HL-60 (cell line): ENCODE measurements at regions not wholly inside any gene's neighbourhood (a gene's known extent, or its start where the extent isn't known, plus 50 kb on each side); places are given as distances from the start of the nearest gene placed in this dataset.

Experiments used
- DNase-seq, 2 experiments: peaks; one replicate each; pipeline ENCODE4 v3.0.0-alpha.2; 2010 to 2020; ENCODE audit warnings: low read depth in 1 of 2, low spot score in 1 of 2
- H3K27ac ChIP-seq: fragments of 250-450 bp; sonication (Bioruptor Pico); replicated peaks from 2 replicates; pipeline ENCODE4 v1.5.1; 2020; ENCODE audit warnings: mild to moderate bottlenecking, moderate library complexity
- H3K27me3 ChIP-seq: fragments of 250-450 bp; sonication (Bioruptor Pico); 2 replicates; pipeline ENCODE4 v1.5.1; 2021; ENCODE audit warnings: mild to moderate bottlenecking, moderate library complexity; ENCODE audit not compliant: insufficient read depth, poor library complexity, severe bottlenecking
- H3K4me3 ChIP-seq: replicated peaks from 2 replicates; pipeline ENCODE4 v1.5.1; 2011; ENCODE audit warnings: mild to moderate bottlenecking, control low read depth, low read length; ENCODE audit not compliant: insufficient read depth
- GABPA ChIP-seq: IDR thresholded peaks from 2 replicates; pipeline ENCODE4 v1.6.1; 2012; ENCODE audit warnings: low read depth
- POLR2AphosphoS5 ChIP-seq: IDR thresholded peaks from 2 replicates; pipeline ENCODE4 v1.6.1; 2012; ENCODE audit warnings: low read depth
- SPI1 ChIP-seq: IDR thresholded peaks from 2 replicates; pipeline ENCODE4 v1.6.1; 2012; ENCODE audit warnings: low read depth, mild to moderate bottlenecking, borderline replicate concordance
- TF ChIP-seq, protein P1 (sequence below): IDR thresholded peaks from 2 replicates; pipeline ENCODE4 v1.6.1; 2012; ENCODE audit warnings: low read depth; ENCODE audit not compliant: insufficient replicate concordance
- TF ChIP-seq, protein P2 (sequence below): IDR thresholded peaks from one replicate; pipeline ENCODE4 v1.5.1; 2011; ENCODE audit warnings: low read length, control low read depth, inconsistent platforms; ENCODE audit not compliant: insufficient read depth

- Histone ChIP-seq H3K27ac (no peak overlapping the region), H3K27me3 (no peaks in the 10 kb centered on the region), H3K4me3 (no peak overlapping the region)
- TF ChIP-seq, protein P1, sequence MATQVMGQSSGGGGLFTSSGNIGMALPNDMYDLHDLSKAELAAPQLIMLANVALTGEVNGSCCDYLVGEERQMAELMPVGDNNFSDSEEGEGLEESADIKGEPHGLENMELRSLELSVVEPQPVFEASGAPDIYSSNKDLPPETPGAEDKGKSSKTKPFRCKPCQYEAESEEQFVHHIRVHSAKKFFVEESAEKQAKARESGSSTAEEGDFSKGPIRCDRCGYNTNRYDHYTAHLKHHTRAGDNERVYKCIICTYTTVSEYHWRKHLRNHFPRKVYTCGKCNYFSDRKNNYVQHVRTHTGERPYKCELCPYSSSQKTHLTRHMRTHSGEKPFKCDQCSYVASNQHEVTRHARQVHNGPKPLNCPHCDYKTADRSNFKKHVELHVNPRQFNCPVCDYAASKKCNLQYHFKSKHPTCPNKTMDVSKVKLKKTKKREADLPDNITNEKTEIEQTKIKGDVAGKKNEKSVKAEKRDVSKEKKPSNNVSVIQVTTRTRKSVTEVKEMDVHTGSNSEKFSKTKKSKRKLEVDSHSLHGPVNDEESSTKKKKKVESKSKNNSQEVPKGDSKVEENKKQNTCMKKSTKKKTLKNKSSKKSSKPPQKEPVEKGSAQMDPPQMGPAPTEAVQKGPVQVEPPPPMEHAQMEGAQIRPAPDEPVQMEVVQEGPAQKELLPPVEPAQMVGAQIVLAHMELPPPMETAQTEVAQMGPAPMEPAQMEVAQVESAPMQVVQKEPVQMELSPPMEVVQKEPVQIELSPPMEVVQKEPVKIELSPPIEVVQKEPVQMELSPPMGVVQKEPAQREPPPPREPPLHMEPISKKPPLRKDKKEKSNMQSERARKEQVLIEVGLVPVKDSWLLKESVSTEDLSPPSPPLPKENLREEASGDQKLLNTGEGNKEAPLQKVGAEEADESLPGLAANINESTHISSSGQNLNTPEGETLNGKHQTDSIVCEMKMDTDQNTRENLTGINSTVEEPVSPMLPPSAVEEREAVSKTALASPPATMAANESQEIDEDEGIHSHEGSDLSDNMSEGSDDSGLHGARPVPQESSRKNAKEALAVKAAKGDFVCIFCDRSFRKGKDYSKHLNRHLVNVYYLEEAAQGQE: no peak
- TF ChIP-seq SPI1 (no peak), POLR2AphosphoS5 (no peak), GABPA (no peak)
- TF ChIP-seq, protein P2, sequence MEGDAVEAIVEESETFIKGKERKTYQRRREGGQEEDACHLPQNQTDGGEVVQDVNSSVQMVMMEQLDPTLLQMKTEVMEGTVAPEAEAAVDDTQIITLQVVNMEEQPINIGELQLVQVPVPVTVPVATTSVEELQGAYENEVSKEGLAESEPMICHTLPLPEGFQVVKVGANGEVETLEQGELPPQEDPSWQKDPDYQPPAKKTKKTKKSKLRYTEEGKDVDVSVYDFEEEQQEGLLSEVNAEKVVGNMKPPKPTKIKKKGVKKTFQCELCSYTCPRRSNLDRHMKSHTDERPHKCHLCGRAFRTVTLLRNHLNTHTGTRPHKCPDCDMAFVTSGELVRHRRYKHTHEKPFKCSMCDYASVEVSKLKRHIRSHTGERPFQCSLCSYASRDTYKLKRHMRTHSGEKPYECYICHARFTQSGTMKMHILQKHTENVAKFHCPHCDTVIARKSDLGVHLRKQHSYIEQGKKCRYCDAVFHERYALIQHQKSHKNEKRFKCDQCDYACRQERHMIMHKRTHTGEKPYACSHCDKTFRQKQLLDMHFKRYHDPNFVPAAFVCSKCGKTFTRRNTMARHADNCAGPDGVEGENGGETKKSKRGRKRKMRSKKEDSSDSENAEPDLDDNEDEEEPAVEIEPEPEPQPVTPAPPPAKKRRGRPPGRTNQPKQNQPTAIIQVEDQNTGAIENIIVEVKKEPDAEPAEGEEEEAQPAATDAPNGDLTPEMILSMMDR: no peak
- no peak for DNase-seq
These were observed 117.5 kb upstream of the PARP11 start for GRCh38 chr12:3990501-3991280.

- Histone ChIP-seq H3K27me3 (no peaks in the 10 kb centered on the region), H3K27ac (no peak overlapping the region), H3K4me3 (no peak overlapping the region)
- TF ChIP-seq, protein P2: no peak
- TF ChIP-seq, protein P1: no peak
- TF ChIP-seq POLR2AphosphoS5 (no peak), SPI1 (no peak)
- no peak for DNase-seq
These were observed 116.0 kb upstream of the PARP11 start for GRCh38 chr12:3989218-3989550.

DNA sequence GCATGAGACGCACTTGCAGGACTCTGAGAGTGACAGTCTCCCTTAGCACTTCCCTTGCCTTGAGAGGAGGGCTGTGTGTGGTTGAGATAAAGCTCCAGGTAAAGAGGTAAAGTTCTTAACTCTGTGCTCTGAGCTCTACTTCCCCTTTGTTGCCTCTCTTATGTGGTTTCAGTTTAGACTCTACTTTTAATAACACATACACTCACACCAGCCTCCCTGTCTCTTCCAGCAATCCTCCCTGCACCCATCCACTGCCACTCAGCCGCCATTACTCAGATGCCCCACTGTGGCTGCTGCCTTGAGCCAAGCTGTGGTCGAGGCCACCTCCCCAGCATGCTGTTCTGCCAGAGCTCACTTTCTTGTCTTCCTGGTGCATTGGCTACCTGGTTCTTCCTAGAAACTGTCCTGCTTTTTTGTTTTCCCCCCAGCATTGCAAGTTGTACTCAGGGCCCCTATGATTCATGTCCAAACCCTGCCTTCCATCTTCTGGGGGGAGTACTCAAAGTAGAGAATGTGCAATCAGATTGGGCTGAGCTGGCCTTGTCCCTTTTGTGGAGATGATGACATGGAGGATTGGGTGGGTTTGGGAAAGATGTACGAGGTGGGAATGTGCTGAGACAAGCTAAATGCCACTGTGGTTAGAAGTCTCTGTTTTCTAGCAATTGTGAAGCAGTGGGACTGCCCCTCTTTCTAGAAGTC, 115.5 kb upstream of the PARP11 start:
- TF ChIP-seq, protein P2: no peak
- TF ChIP-seq SPI1 (0 out of 2 replicates have a peak, but pooled peaks have one; percentile 20), GABPA (no peak), POLR2AphosphoS5 (no peak)
- TF ChIP-seq, protein P1: no peak
- no peak overlapping the region for H3K4me3 ChIP-seq
- no peaks in the 10 kb centered on the region for H3K27me3 ChIP-seq
- peak in 1 of 2 experiments; percentile 26 for DNase-seq
- no peak overlapping the region for H3K27ac ChIP-seq
